ENCODE measurements at regions not wholly inside any gene's neighbourhood (a gene's known extent, or its start where the extent isn't known, plus 50 kb on each side); places are given as distances from the start of the nearest gene placed in this dataset.
A peak's percentile ranks its signal among the peaks of the same experiment; 100 is the strongest.

- DNase-seq: peak in 1 of 2 experiments; percentile 40
These were observed 75.7 kb upstream of the CCDC112 start for GRCh38 chr5:115372146-115372545.

- no peak for DNase-seq
These were observed 73.1 kb upstream of the CCDC112 start for GRCh38 chr5:115369430-115370144.

- DNase-seq: no peak
These were observed 69.8 kb upstream of the CCDC112 start for GRCh38 chr5:115366223-115366622.

GRCh38 chr5:115363879-115364278 is 67.4 kb upstream of the CCDC112 start:
- DNase-seq: no peak

- peak in 1 of 2 experiments; percentile 17 for DNase-seq
These were observed 63.7 kb upstream of the CCDC112 start for GRCh38 chr5:115360046-115360685.

DNA sequence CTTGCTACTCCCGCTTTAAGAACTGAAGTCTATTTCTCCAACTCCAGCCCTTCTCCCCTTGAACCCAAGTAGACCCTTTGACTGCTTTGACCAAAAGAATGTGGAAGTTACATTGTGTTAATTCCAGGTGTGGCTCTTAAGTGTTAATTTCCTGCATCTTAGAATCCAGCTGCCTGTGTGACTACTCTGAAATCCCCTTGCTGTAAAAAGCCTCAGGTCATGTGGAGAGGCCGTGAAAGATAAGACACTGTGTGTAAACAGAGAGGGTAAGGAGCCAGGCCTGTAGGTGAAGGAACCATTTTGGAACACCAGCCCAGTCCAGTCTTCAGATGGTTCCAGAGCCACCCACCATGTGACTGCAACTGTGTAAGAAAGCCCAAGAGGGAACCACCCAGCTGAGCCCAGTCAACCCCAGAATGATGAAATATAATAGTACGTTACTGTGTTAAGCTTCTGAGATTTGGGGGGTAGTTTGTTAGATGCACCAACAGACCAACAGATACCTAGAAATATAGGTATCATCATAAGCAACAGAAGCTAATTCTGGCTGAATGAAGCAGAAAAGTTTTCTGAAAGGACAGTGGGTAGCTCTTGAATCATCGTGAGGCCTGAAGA is 59.4 kb upstream of the CCDC112 start:
- DNase-seq: no peak

- DNase-seq: no peak
These were observed 58.6 kb upstream of the CCDC112 start for GRCh38 chr5:115355095-115355494.

GRCh38 chr5:115354246-115354645 is 57.8 kb upstream of the CCDC112 start:
- no peak for DNase-seq

- DNase-seq: no peak
These were observed 56.1 kb upstream of the CCDC112 start for GRCh38 chr5:115352571-115352970.

GRCh38 chr5:115351356-115352195 is 55.1 kb upstream of the CCDC112 start:
- no peak for DNase-seq

GRCh38 chr5:115350894-115351293 is 54.4 kb upstream of the CCDC112 start:
- DNase-seq: no peak

GRCh38 chr5:115349001-115349817 is 52.8 kb upstream of the CCDC112 start:
- DNase-seq: peak in 1 of 2 experiments; percentile 4

DNA sequence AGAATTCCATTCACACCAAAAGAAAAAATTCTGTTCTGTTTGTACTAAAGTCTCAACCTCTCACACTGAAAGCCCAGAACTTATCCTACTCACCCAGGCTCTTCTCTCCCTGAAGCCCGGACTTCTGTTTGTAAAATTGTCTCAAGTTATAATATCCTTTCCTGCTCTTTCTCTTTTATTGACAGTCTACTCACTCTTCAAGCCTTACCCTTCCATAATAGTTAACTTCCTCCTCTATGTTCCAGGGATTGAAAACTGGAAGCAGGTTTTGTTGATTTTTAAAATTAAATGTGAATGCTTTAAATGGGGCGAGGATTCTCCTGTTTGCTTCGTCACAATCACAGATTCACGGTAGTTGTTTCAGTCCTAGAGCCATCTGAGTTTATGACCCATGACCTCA is 51.7 kb upstream of the CCDC112 start:
- DNase-seq: peak in 1 of 2 experiments; percentile 5
